Left ventricle myocardium inferior (tissue), 1 donor: ENCODE measurements at regions not wholly inside any gene's neighbourhood (a gene's known extent, or its start where the extent isn't known, plus 50 kb on each side); places are given as distances from the start of the nearest gene placed in this dataset.

Source experiments
- DNase-seq: peaks from one replicate; pipeline ENCODE4 v3.0.0-alpha.2; 2020
- H3K27ac ChIP-seq: fragments of 200-600 bp; replicated peaks from 2 replicates; pipeline ENCODE4 v1.8.0; 2021
- H3K27me3 ChIP-seq: fragments of 200-600 bp; 2 replicates; pipeline ENCODE4 v1.8.0; 2021; ENCODE audit warnings: low read depth
- H3K36me3 ChIP-seq: fragments of 200-600 bp; 2 replicates; pipeline ENCODE4 v1.8.0; 2021
- H3K4me1 ChIP-seq: fragments of 200-600 bp; 2 replicates; pipeline ENCODE4 v1.8.0; 2021
- H3K4me3 ChIP-seq: fragments of 200-600 bp; 2 replicates; pipeline ENCODE4 v1.8.0; 2021; ENCODE audit warnings: mild to moderate bottlenecking, moderate library complexity
- H3K9me3 ChIP-seq: fragments of 200-600 bp; replicated peaks from 2 replicates; pipeline ENCODE4 v1.8.0; 2021
- CTCF ChIP-seq: fragments of 200-600 bp; IDR thresholded peaks from 2 replicates; pipeline ENCODE4 v1.8.0; 2021; ENCODE audit warnings: antibody characterized with exemption, mild to moderate bottlenecking, borderline replicate concordance
- intact Hi-C: fragments of 100-400 bp; cut with micrococcal nuclease; formaldehyde crosslinking; loops from one replicate; pipeline ENCODE4 v1.11.0; 2022
- donor health status: DM: no; HTN: yes; CAD: no; lungs with severe emphysema.

GRCh38 chr1:69504730-69505252, 62.9 kb upstream of the LRRC7 start:
- H3K4me3 ChIP-seq: no peak overlapping the region
- intact Hi-C loops: no loop called here
- no peaks in the 10 kb centered on the region for H3K4me1 ChIP-seq
- no peak for DNase-seq
- no peaks in the 10 kb centered on the region for H3K9me3 ChIP-seq
- no peak for TF ChIP-seq CTCF
- H3K36me3 ChIP-seq: no peaks in the 10 kb centered on the region
- no peaks in the 10 kb centered on the region for H3K27me3 ChIP-seq
- no peak overlapping the region for H3K27ac ChIP-seq

GRCh38 chr1:69506311-69506710, 61.4 kb upstream of the LRRC7 start:
- no peaks in the 10 kb centered on the region for H3K36me3 ChIP-seq
- H3K9me3 ChIP-seq: no peaks in the 10 kb centered on the region
- intact Hi-C loops: no loop called here
- TF ChIP-seq CTCF: no peak
- DNase-seq: no peak
- H3K27me3 ChIP-seq: no peaks in the 10 kb centered on the region
- H3K27ac ChIP-seq: no peak overlapping the region
- no peak overlapping the region for H3K4me3 ChIP-seq
- no peaks in the 10 kb centered on the region for H3K4me1 ChIP-seq

GRCh38 chr1:69506721-69507120, 61.0 kb upstream of the LRRC7 start:
- Histone ChIP-seq H3K4me1 (no peaks in the 10 kb centered on the region), H3K27me3 (no peaks in the 10 kb centered on the region), H3K4me3 (no peak overlapping the region), H3K9me3 (no peaks in the 10 kb centered on the region), H3K36me3 (no peaks in the 10 kb centered on the region), H3K27ac (no peak overlapping the region)
- no peak for TF ChIP-seq CTCF
- DNase-seq: no peak
- intact Hi-C loops: no loop called here

GRCh38 chr1:69510026-69510425, 57.7 kb upstream of the LRRC7 start:
- Histone ChIP-seq H3K27me3 (no peaks in the 10 kb centered on the region), H3K9me3 (no peaks in the 10 kb centered on the region), H3K4me1 (no peaks in the 10 kb centered on the region), H3K4me3 (no peak overlapping the region), H3K36me3 (no peaks in the 10 kb centered on the region), H3K27ac (no peak overlapping the region)
- intact Hi-C loops: no loop called here
- no peak for DNase-seq
- no peak for TF ChIP-seq CTCF

GRCh38 chr1:69511426-69512192, 56.1 kb upstream of the LRRC7 start:
- intact Hi-C loops: no loop called here

More at GRCh38 chr1:69511426-69512192, 56.1 kb upstream of the LRRC7 start:
- no peak for DNase-seq
- Histone ChIP-seq H3K27ac (no peak overlapping the region), H3K4me3 (no peak overlapping the region), H3K4me1 (no peaks in the 10 kb centered on the region), H3K9me3 (no peaks in the 10 kb centered on the region), H3K27me3 (no peaks in the 10 kb centered on the region), H3K36me3 (no peaks in the 10 kb centered on the region)
- no peak for TF ChIP-seq CTCF
